ENCODE measurements at regions not wholly inside any gene's neighbourhood (a gene's known extent, or its start where the extent isn't known, plus 50 kb on each side); places are given as distances from the start of the nearest gene placed in this dataset.

- H3K4me1 Mint-ChIP-seq, result peaks cover 31% of the 10 kb centered on the region
- ATAC-seq (no peak), DNase-seq (ENCODE audit: low spot score) (no peak)
- Histone ChIP-seq H3K27ac (ENCODE audit: low read depth) (no peak overlapping the region), H4K20me1 (replicated peaks; ENCODE audit: insufficient read depth) (0 out of 2 replicates have a peak, but pooled peaks cover 3% of the 10 kb centered on the region), H3K4me1 (ENCODE audit: insufficient read depth) (peaks cover 31% of the 10 kb centered on the region), H2AFZ (peak overlapping the region; percentile 29; the same call in 1 of the 2 replicates), H3K27me3 (ENCODE audit: insufficient read depth) (no peaks in the 10 kb centered on the region), H3K9me2 (ENCODE audit: insufficient read depth) (no peaks in the 10 kb centered on the region), H3K4me2 (peak overlapping the region; percentile 98), H3K36me3 (ENCODE audit: insufficient read depth) (no peaks in the 10 kb centered on the region), H3F3A (replicated peaks; ENCODE audit: low read depth) (peaks cover 12% of the 10 kb centered on the region), H3K4me3 (peak overlapping the region; percentile 87), H3K79me2 (replicated peaks; ENCODE audit: insufficient read depth) (no peaks in the 10 kb centered on the region)
- H3K27me3 Mint-ChIP-seq (ENCODE audit: insufficient read depth, low read depth, poor library complexity), result peaks cover 11% of the 10 kb centered on the region
- no peak overlapping the region for H3K27ac Mint-ChIP-seq
- no peak for TF ChIP-seq NANOG (IDR thresholded peaks at IDR 0.05; ENCODE audit: borderline replicate concordance)
- no peak for TF ChIP-seq STAT1 (IDR thresholded peaks at IDR 0.05; ENCODE audit: unreplicated experiment)
- TF ChIP-seq REST (IDR thresholded peaks at IDR 0.05; ENCODE audit: unreplicated experiment), result no peak
- TF ChIP-seq CTCF (conservative IDR thresholded peaks at IDR 0.05; ENCODE audit: low read depth in 2 of 2), result no peak
- no peak for TF ChIP-seq POLR2AphosphoS5 (IDR thresholded peaks at IDR 0.05; ENCODE audit: low read depth)
- peaks cover 4% of the 10 kb centered on the region; the same call in 2 of the 3 replicates for H3K9me3 Mint-ChIP-seq
- H3K36me3 Mint-ChIP-seq (ENCODE audit: low read depth), result peaks cover 3% of the 10 kb centered on the region; the same call in 2 of the 3 replicates
- peak overlapping the region; percentile 88 for H3K4me3 Mint-ChIP-seq
Observed at GRCh38 chr2:742221-742620, 65.0 kb upstream of the TMEM18 start.

DNA sequence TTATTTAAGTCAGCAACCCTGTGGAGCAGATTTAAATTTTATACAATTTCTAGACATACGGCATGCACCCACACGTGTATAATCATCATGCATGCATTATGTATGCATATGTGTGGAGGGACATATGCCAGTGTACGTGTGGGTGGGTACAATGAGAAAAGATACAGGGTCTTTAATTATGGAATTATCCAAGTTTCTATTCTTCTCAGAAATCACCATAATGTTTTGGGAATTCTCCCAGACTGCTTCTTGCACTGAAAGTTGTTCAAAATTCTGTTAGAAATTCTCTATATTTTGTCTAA, 63.9 kb upstream of the TMEM18 start:
- Histone ChIP-seq H3K36me3 (ENCODE audit: insufficient read depth) (no peaks in the 10 kb centered on the region), H3K9me2 (ENCODE audit: insufficient read depth) (no peaks in the 10 kb centered on the region), H3K79me2 (replicated peaks; ENCODE audit: insufficient read depth) (no peaks in the 10 kb centered on the region), H3K27me3 (ENCODE audit: insufficient read depth) (no peaks in the 10 kb centered on the region), H3K4me3 (peak overlapping the region; percentile 87), H3K4me2 (peak overlapping the region; percentile 98), H3K4me1 (ENCODE audit: insufficient read depth) (peaks cover 31% of the 10 kb centered on the region), H2AFZ (peak overlapping the region; percentile 99), H4K20me1 (replicated peaks; ENCODE audit: insufficient read depth) (0 out of 2 replicates have a peak, but pooled peaks cover 3% of the 10 kb centered on the region), H3K27ac (ENCODE audit: low read depth) (no peak overlapping the region), H3F3A (replicated peaks; ENCODE audit: low read depth) (peaks cover 12% of the 10 kb centered on the region)
- peak overlapping the region; percentile 88 for H3K4me3 Mint-ChIP-seq
- H3K4me1 Mint-ChIP-seq, result peaks cover 33% of the 10 kb centered on the region
- peaks cover 11% of the 10 kb centered on the region for H3K27me3 Mint-ChIP-seq (ENCODE audit: insufficient read depth, low read depth, poor library complexity)
- DNase-seq (ENCODE audit: low spot score), result no peak
- no peak for ATAC-seq
- no peak overlapping the region for H3K27ac Mint-ChIP-seq
- peaks cover 3% of the 10 kb centered on the region; the same call in 2 of the 3 replicates for H3K36me3 Mint-ChIP-seq (ENCODE audit: low read depth)
- H3K9me3 Mint-ChIP-seq, result peaks cover 4% of the 10 kb centered on the region; the same call in 2 of the 3 replicates
- TF ChIP-seq ZNF331 (CRISPR knock-in tag; IDR thresholded peaks at IDR 0.05; ENCODE audit: low read depth), result no peak
- TF ChIP-seq REST (IDR thresholded peaks at IDR 0.05; ENCODE audit: unreplicated experiment), result no peak
- TF ChIP-seq EZH2 (IDR thresholded peaks at IDR 0.05; ENCODE audit: low read depth, unreplicated experiment), result no peak
- no peak for TF ChIP-seq CTCF (conservative IDR thresholded peaks at IDR 0.05; ENCODE audit: low read depth in 2 of 2)
- TF ChIP-seq POLR2AphosphoS5 (IDR thresholded peaks at IDR 0.05; ENCODE audit: low read depth), result no peak
- TF ChIP-seq, protein P1, sequence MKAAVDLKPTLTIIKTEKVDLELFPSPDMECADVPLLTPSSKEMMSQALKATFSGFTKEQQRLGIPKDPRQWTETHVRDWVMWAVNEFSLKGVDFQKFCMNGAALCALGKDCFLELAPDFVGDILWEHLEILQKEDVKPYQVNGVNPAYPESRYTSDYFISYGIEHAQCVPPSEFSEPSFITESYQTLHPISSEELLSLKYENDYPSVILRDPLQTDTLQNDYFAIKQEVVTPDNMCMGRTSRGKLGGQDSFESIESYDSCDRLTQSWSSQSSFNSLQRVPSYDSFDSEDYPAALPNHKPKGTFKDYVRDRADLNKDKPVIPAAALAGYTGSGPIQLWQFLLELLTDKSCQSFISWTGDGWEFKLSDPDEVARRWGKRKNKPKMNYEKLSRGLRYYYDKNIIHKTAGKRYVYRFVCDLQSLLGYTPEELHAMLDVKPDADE (IDR thresholded peaks at IDR 0.05), result no peak

All from GM23338 (cell line).